ENCODE measurements at regions not wholly inside any gene's neighbourhood (a gene's known extent, or its start where the extent isn't known, plus 50 kb on each side); places are given as distances from the start of the nearest gene placed in this dataset.

DNA sequence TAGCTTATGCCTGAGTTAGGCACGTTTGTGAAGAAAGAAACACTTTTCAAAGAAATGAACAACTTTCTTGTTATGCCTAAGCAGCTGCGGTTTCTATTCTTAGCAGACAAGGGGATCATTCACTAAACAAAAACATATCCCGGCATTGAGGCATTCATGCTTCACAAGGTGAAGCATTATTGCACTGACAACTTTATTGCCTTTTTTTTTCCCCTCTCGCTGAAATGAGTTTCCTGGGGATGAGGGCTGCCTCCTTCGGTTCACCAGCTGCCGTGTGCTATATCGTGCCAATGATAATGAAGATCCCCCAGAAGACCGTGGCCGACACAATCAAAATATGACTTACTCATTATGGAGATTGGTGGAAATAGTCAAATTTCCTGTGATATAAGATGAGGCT, 288.2 kb upstream of the ST6GAL2 start:
- no peak overlapping the region for H3K27ac ChIP-seq
- no peak overlapping the region for H3K4me3 ChIP-seq
- no peak for TF ChIP-seq EP300 (IDR thresholded peaks at IDR 0.05)
- TF ChIP-seq POLR2AphosphoS5 (IDR thresholded peaks at IDR 0.05): no peak
- TF ChIP-seq POLR2A (IDR thresholded peaks at IDR 0.05): no peak
- TF ChIP-seq, protein P1, sequence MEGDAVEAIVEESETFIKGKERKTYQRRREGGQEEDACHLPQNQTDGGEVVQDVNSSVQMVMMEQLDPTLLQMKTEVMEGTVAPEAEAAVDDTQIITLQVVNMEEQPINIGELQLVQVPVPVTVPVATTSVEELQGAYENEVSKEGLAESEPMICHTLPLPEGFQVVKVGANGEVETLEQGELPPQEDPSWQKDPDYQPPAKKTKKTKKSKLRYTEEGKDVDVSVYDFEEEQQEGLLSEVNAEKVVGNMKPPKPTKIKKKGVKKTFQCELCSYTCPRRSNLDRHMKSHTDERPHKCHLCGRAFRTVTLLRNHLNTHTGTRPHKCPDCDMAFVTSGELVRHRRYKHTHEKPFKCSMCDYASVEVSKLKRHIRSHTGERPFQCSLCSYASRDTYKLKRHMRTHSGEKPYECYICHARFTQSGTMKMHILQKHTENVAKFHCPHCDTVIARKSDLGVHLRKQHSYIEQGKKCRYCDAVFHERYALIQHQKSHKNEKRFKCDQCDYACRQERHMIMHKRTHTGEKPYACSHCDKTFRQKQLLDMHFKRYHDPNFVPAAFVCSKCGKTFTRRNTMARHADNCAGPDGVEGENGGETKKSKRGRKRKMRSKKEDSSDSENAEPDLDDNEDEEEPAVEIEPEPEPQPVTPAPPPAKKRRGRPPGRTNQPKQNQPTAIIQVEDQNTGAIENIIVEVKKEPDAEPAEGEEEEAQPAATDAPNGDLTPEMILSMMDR (IDR thresholded peaks at IDR 0.05): no peak
- DNase-seq: no peak
- no peaks in the 10 kb centered on the region for H3K36me3 ChIP-seq
- H3K27me3 ChIP-seq: no peaks in the 10 kb centered on the region
- H3K4me1 ChIP-seq: no peaks in the 10 kb centered on the region
- no peaks in the 10 kb centered on the region for H3K9me3 ChIP-seq
- WGBS, 5 donors: 68 to 82% (median 73%) methylated on average over 9 of the region's 9 CpGs
- intact Hi-C loops (cut with DNase I; ENCODE audit: low total_unique reads): no loop called here

GRCh38 chr2:107182981-107183380, 297.0 kb upstream of the ST6GAL2 start:
- intact Hi-C loops (cut with DNase I; ENCODE audit: low total_unique reads): no loop called here
- no peak for TF ChIP-seq POLR2A (IDR thresholded peaks at IDR 0.05)
- TF ChIP-seq EP300 (IDR thresholded peaks at IDR 0.05): no peak
- TF ChIP-seq, protein P1 (IDR thresholded peaks at IDR 0.05): no peak
- WGBS, 5 donors: 61 to 73% (median 67%) methylated on average over 4 of the region's 4 CpGs
- no peaks in the 10 kb centered on the region for H3K4me1 ChIP-seq
- H3K36me3 ChIP-seq: no peaks in the 10 kb centered on the region
- H3K27ac ChIP-seq: no peak overlapping the region
- no peaks in the 10 kb centered on the region for H3K9me3 ChIP-seq
- no peak for DNase-seq
- no peaks in the 10 kb centered on the region for H3K27me3 ChIP-seq
- no peak overlapping the region for H3K4me3 ChIP-seq

DNA sequence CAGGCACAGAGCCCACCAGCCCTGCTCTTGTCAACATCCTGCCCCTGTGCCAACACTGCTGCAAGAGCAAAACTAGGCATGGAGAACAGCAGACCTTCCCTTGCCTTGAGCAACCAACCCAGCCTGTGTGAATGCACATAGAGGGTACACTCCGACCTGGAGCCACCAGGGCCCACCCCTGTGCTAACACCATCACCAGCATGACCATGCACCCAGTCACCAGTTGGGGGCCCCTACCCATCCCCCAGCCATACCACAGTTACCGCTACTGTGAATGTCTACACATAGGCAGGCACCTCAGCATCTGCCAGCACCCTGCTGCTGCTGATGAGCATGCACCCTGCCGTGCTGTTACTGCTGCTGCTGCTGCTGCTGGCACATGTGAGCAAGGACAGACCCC, 301.9 kb upstream of the ST6GAL2 start:
- DNase-seq: no peak
- intact Hi-C loops (cut with DNase I; ENCODE audit: low total_unique reads): no loop called here
- no peaks in the 10 kb centered on the region for H3K4me1 ChIP-seq
- WGBS, 5 donors: 47 to 93% (median 75%) methylated on average over 2 to 3 of the region's 3 CpGs
- no peak overlapping the region for H3K27ac ChIP-seq
- no peak overlapping the region for H3K4me3 ChIP-seq
- H3K9me3 ChIP-seq: no peaks in the 10 kb centered on the region
- no peaks in the 10 kb centered on the region for H3K36me3 ChIP-seq
- no peaks in the 10 kb centered on the region for H3K27me3 ChIP-seq
- TF ChIP-seq POLR2AphosphoS5 (IDR thresholded peaks at IDR 0.05): no peak
- no peak for TF ChIP-seq POLR2A (IDR thresholded peaks at IDR 0.05)
- TF ChIP-seq, protein P1 (IDR thresholded peaks at IDR 0.05): no peak
- TF ChIP-seq EP300 (IDR thresholded peaks at IDR 0.05): no peak

- Histone ChIP-seq H3K36me3 (no peaks in the 10 kb centered on the region), H3K9me3 (no peaks in the 10 kb centered on the region), H3K27me3 (no peaks in the 10 kb centered on the region), H3K4me3 (no peak overlapping the region), H3K27ac (no peak overlapping the region), H3K4me1 (no peaks in the 10 kb centered on the region)
- 78 to 96% (median 85%) methylated on average over 3 of the region's 3 CpGs for WGBS, 5 donors
- intact Hi-C loops (cut with DNase I; ENCODE audit: low total_unique reads): no loop called here
- DNase-seq: no peak
- TF ChIP-seq POLR2AphosphoS5 (IDR thresholded peaks at IDR 0.05): no peak
- TF ChIP-seq POLR2A (IDR thresholded peaks at IDR 0.05): no peak
- TF ChIP-seq, protein P1 (IDR thresholded peaks at IDR 0.05): no peak
- TF ChIP-seq EP300 (IDR thresholded peaks at IDR 0.05): no peak
Measured at GRCh38 chr2:107195631-107196030, 309.7 kb upstream of the ST6GAL2 start.

Measured in stomach (tissue), 8 donors.